A673 (cell line): ENCODE measurements at regions not wholly inside any gene's neighbourhood (a gene's known extent, or its start where the extent isn't known, plus 50 kb on each side); places are given as distances from the start of the nearest gene placed in this dataset.

Source experiments
- BruUV-seq: library from RNA; stranded (reverse); fragments of 400-500 nt; replicated peaks from 2 replicates; lab custom pipeline; 2021; lab: Mats Ljungman, UMichigan
- CTCF ChIA-PET: fragments of 300-600 bp; sonication (Branson Sonifier 250); formaldehyde crosslinking; loops from one replicate; lab custom pipeline; 2022; ENCODE audit warnings: antibody characterized with exemption; lab: Charles Lee
- POLR2A ChIA-PET: fragments of 300-600 bp; sonication (Branson Sonifier 250); formaldehyde crosslinking; loops from one replicate; lab custom pipeline; 2022; ENCODE audit warnings: antibody characterized with exemption; ENCODE audit not compliant: low non-redundant PET; lab: Charles Lee
- DNase-seq: peaks from one replicate; pipeline ENCODE4 v3.0.0-alpha.2; 2015; ENCODE audit warnings: low spot score
- H3K27ac ChIP-seq: fragments of 200-600 bp; sonication (generic); 2 replicates; pipeline ENCODE4 v1.5.1; 2016; ENCODE audit warnings: mixed run types, low read depth, mild to moderate bottlenecking, mixed read lengths, antibody characterized with exemption, low read length; ENCODE audit not compliant: poor library complexity, severe bottlenecking
- H3K27me3 ChIP-seq: fragments of 200-600 bp; sonication (generic); replicated peaks from 2 replicates; pipeline ENCODE4 v1.6.1; 2017; ENCODE audit warnings: mixed run types, low read depth, mild to moderate bottlenecking, mixed read lengths, antibody characterized with exemption, low read length; ENCODE audit not compliant: insufficient read depth, poor library complexity
- H3K36me3 ChIP-seq: fragments of 200-600 bp; sonication (generic); 2 replicates; pipeline ENCODE4 v1.6.1; 2016; ENCODE audit warnings: mixed run types, mild to moderate bottlenecking, mixed read lengths, antibody characterized with exemption, low read length; ENCODE audit not compliant: insufficient read depth, poor library complexity, severe bottlenecking
- H3K4me1 ChIP-seq: fragments of 200-600 bp; sonication (generic); 2 replicates; pipeline ENCODE4 v1.6.1; 2017; ENCODE audit warnings: mixed run types, mild to moderate bottlenecking, mixed read lengths, antibody characterized with exemption, low read length; ENCODE audit not compliant: insufficient read depth, poor library complexity, severe bottlenecking
- H3K4me3 ChIP-seq: fragments of 200-600 bp; sonication (generic); 2 replicates; pipeline ENCODE4 v1.5.1; 2016; ENCODE audit warnings: low read depth, mixed run types, mild to moderate bottlenecking, mixed read lengths, low read length; ENCODE audit not compliant: poor library complexity, severe bottlenecking
- H3K9me3 ChIP-seq: fragments of 200-600 bp; sonication (generic); 2 replicates; pipeline ENCODE4 v1.6.1; 2016; ENCODE audit warnings: mixed run types, low read depth, mild to moderate bottlenecking, mixed read lengths, antibody characterized with exemption, low read length; ENCODE audit not compliant: poor library complexity, severe bottlenecking
- EZH2 ChIP-seq: fragments of 200-600 bp; sonication (generic); IDR thresholded peaks from 2 replicates; pipeline ENCODE4 v1.6.1; 2017; ENCODE audit warnings: borderline replicate concordance, low read depth, mild to moderate bottlenecking, mixed read lengths, antibody characterized with exemption, low read length; ENCODE audit not compliant: poor library complexity, severe bottlenecking
- intact Hi-C: fragments of 100-400 bp; cut with micrococcal nuclease; formaldehyde crosslinking; loops from one replicate; pipeline ENCODE4 v1.10.0; 2022; ENCODE audit not compliant: unreplicated experiment
- TF ChIP-seq, protein P1 (sequence below): fragments of 300-800, 200-600 bp; sonication (generic); conservative IDR thresholded peaks from 2 replicates; pipeline ENCODE4 v1.5.1; 2017; ENCODE audit warnings: low read depth, mild to moderate bottlenecking, antibody characterized with exemption, low read length, moderate library complexity, mixed read lengths

DNA sequence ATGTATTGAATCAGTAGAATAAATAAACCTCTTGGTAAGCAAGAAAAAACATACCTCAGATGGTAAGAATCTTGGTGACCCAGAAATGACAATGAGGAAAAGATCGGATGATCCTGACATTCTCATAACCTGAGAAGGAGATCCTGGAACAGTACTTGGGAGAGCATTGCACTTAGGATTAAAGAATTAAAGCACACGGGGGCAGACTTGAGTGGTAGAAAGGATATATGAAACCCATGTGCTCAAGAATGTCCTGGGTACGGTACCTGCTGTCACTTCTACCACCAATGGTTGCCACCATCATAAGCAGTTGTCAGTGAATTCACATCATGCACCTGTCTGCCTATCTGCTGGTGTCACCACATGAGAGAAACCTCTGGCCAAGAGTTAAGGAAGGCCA lies 108.9 kb upstream of the GJB5 start:
- no peak for TF ChIP-seq EZH2
- TF ChIP-seq, protein P1, sequence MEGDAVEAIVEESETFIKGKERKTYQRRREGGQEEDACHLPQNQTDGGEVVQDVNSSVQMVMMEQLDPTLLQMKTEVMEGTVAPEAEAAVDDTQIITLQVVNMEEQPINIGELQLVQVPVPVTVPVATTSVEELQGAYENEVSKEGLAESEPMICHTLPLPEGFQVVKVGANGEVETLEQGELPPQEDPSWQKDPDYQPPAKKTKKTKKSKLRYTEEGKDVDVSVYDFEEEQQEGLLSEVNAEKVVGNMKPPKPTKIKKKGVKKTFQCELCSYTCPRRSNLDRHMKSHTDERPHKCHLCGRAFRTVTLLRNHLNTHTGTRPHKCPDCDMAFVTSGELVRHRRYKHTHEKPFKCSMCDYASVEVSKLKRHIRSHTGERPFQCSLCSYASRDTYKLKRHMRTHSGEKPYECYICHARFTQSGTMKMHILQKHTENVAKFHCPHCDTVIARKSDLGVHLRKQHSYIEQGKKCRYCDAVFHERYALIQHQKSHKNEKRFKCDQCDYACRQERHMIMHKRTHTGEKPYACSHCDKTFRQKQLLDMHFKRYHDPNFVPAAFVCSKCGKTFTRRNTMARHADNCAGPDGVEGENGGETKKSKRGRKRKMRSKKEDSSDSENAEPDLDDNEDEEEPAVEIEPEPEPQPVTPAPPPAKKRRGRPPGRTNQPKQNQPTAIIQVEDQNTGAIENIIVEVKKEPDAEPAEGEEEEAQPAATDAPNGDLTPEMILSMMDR, result no peak
- Histone ChIP-seq H3K4me1 (no peaks in the 10 kb centered on the region), H3K27me3 (peaks cover 32% of the 10 kb centered on the region), H3K4me3 (no peak overlapping the region), H3K27ac (no peak overlapping the region), H3K9me3 (no peaks in the 10 kb centered on the region), H3K36me3 (no peaks in the 10 kb centered on the region)
- POLR2A ChIA-PET, result no interaction called here
- intact Hi-C loops, result no loop called here
- CTCF ChIA-PET, result no interaction called here
- BruUV-seq, result no TSS peak
- DNase-seq, result no peak

DNA sequence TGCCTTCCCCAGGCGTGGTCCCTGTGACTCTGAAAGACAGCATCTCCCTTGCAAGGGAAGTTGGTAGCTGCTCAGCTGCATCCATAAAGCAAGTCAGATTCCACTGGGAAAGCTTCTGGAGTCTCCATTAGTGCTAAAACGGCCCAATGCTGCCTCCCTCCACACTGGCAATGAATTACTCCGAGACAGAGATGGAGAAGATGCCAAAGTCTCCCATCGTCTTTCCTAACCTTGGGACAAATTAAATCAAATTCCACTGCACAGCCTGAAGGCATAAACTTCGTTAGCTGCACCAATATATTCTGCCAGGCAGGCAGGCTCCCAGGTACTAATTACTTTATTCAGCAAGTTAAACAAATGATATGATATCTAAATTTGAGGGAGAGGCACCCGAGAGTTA lies 106.3 kb upstream of the GJB5 start:
- CTCF ChIA-PET, result no interaction called here

DNA sequence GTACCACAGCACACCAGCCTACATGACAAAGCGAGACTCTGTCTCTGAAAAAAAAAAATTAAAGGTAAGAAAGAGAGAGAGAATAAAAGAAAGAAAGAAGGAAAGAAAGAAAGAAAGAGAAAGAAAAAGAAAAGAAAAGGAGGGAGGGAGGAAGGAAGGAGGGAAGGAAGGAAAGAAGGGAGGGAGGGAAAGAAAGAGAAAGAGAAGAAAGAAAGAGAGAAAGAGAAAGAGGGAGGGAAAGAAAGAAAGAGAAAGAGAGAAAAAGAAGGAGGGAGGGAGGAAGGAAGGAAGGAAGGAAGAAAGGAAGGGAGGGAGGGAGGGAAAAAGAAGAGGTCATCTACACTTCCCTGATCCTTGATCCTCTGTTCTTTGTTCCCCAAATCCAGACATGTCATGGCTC lies 104.8 kb upstream of the GJB5 start:
- Histone ChIP-seq H3K4me1 (no peaks in the 10 kb centered on the region), H3K27me3 (peaks cover 59% of the 10 kb centered on the region), H3K9me3 (no peaks in the 10 kb centered on the region), H3K27ac (no peak overlapping the region), H3K36me3 (no peaks in the 10 kb centered on the region), H3K4me3 (no peak overlapping the region)
- intact Hi-C loops, result no loop called here
- ChIA-PET CTCF (no interaction called here), POLR2A (no interaction called here)
- no peak for TF ChIP-seq EZH2
- TF ChIP-seq, protein P1, result no peak
- no TSS peak for BruUV-seq
- no peak for DNase-seq

More for the DNA sequence above, 106.3 kb upstream of the GJB5 start:
- POLR2A ChIA-PET, result no interaction called here
- no peak for DNase-seq
- Histone ChIP-seq H3K4me3 (no peak overlapping the region), H3K9me3 (no peaks in the 10 kb centered on the region), H3K36me3 (no peaks in the 10 kb centered on the region), H3K4me1 (no peaks in the 10 kb centered on the region), H3K27me3 (peaks cover 48% of the 10 kb centered on the region), H3K27ac (no peak overlapping the region)
- TF ChIP-seq, protein P1, result no peak
- no TSS peak for BruUV-seq
- intact Hi-C loops, result no loop called here
